Medulla oblongata (tissue), 1 donor: ENCODE measurements at regions not wholly inside any gene's neighbourhood (a gene's known extent, or its start where the extent isn't known, plus 50 kb on each side); places are given as distances from the start of the nearest gene placed in this dataset.
"Not testable (repeated sequence)": the region's sequence is repeated elsewhere in the genome, so short reads cannot be mapped to it uniquely, and the experiment has no call there.

Source experiments
- DNase-seq: peaks from one replicate; pipeline ENCODE4 v3.0.0-alpha.2; 2015; ENCODE audit errors: extremely low spot score

DNA sequence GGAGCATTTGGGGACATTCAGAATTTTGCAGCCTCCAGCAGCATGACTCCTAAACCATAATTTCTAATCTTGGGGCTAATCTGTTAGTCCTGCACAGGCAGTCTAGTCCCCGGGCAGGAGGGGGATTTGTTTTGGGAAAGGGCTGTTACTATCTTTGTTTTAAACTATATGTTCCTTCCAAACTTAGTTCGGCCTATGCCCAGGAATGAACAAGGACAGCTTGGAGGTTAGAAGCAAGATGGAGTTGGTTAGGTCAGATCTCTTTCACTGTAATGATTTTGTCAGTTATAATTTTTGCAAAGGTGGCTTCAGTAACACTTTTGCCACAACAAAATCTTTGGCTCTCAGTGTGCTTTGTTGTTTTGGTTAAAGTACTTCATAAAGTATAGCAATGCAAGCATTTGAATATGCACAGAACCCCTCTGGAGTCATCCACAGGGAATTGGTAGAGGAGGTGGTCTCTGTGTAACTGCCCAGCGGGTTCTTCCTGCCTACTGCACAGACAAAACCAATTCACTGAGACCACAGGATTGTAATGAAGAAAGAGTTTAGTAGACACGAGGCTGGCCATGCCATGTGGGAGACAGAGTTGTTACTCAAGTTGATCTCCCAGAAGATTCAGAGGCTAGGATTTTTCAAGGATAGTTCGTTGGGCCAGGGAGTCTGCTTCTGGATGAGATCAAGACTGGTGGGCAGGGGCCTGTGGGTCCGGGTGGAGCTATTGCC, 224.1 kb upstream of the MYLIP start:
- DNase-seq, result no peak

DNA sequence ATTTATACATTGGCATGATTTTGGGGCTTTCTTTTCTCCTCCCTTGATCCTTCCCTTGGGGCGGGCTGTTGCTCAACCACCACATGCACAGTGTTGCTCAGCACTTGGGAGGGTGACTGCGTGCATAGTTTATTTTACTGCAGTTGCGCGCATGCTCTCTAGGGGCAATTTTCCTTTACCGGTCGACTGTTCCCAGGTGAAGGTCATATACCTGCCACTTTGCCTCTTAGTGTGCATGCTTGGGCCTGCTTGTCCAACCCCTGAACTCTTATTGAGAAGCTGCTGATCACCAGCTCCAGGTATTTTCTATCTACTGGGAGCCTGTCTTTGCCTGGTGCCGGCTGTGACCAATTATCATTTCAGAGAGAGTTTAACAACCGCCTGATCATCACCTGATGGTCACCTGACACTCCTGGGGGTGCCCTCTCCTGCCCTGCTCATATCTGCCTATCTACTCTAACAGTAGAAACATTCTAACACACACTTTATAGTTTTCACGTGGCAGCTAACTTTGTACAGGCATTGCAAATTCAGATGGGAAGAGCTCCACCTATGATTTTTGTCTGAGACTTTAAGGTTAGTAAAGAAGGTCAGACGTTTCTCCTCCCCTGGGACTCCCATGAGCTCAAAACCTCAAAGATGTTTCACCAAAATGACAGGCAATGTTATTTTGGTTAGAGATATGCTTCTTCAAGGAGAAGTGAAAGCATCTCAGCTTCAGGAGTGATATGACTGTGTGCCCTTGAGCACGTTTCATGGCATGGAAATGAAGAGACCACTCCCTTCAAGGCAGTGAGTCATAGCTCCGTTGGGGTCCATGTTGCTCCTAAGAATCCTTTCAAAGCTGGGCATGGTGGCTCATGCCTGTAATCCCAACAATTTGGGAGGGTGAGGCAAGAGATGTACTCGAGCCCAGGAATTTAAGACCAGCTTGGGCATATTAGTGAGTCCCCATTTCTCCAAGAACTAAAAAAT, 227.5 kb upstream of the MYLIP start:
- no peak for DNase-seq

DNA sequence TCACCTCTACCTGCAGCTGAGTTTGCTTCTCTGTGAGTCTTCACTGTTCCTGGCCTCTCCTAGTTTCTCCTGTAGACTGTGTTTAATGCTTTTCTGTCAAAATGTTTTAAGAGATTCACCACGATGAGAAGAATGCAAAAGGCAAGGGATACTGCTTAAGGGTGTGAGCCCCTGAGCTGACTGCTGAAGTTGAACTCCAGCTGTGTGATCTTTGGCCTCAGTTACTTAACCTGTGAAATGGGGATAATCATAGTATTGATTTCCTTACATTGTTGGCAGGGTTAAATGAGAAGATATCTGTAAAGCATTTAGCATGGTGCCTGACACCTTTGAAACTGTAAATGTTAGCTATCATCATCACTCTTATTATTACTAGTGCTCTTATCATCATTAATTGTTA, 230.2 kb upstream of the MYLIP start:
- no peak for DNase-seq

DNA sequence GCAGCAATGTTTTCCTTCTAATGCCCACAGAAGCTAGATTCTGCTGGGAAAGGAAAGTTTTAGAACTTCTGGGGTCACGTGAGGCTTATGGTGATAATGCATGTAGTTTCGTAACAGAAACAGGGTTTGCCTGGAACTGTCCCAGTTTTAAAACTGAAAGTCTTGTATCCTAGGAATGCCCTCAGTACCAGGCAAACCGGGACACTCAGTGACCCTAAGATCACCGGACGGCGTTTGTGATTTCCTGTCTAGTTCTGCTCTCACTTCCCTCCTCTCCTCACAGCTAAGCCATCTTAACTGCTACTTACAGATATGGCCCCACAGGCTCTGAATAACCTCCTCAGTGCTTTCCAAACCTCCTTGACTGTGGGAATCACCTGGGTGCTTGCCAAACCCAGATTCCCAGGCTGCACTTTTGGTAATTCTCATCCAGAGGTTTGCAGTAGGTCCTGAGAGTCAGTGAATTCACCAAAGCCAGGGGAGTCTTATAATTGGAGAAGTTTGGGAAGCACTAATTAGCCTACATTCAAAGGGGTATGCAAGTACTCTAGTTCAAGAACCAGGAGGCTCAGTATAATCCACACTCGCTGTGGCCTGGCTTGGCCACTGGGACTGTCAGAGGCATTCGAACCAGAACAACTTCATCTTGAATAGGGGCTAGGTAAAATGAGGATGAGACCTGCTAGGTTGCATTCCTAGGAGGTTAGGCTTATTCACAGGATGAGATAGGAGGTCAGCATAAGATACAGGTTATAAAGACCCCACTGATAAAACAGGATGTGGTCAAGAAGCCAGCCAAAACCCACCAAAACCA, 231.6 kb upstream of the MYLIP start:
- peak; percentile 31 for DNase-seq

DNA sequence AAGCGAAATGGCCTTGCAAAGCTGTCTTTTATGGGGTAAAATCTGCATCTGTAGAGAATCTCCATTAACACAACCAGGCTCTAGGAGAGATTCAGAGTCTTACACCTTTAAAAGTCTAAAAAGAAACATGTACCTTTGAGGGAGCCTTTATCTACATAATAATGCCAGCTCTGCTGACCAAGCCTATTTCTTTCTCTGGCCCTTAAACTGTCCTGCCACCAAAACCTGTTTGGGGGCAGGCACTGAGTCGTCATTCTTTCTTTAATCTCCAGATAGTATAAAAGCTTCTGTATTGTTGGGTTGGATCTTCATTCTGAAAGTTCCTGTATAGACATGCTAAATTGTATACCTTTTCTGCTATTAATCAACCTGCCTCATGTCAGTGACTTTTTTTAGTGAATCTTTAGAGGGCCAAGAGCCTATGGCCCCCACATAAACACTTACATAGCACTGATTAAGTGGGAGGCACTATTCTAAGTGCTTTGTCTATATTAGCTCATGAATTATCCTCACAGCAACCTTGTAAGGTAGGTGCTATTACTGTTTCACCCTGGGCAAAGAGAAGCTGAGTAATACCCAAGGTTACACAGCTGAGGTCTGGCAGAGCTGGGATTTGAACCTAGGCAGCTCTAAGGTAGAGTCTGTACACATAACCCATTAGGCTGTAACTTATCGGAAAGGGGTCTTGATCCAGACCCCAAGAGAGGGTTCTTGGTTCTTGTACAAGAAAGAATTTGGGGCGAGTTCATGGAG, 232.3 kb upstream of the DTNBP1 start:
- DNase-seq, result no peak

DNA sequence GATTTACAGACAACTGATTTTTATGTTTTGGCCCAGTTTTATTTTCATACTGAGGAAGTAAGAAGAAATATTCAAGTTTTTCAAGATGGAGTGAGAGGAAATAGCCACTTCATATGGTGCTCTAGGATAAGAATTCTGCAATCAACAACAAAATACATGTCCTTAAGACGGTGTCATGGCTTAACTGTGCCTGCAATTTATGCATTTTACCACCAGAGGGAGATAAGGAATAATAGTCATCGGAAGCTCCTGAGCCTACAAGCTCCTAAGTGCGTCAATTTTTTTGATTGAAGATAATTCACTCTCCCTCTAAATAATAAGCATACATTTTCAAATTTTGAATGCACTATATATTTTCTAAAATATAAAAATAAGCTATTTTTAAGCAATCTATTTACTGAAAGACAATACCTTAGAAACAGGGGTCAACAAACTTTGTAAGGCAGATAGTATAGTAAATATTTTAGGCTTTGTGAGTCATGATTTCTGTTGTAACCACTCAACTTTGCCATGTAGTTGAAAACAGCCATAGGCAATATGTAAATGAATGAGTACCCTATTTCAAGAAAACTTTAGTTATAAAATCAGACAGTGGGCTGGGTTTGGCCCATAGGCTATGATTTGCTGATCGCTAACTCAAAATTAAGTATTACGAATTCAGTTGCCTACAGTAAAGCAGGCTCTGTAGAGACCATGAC, 230.9 kb upstream of the DTNBP1 start:
- no peak for DNase-seq

DNA sequence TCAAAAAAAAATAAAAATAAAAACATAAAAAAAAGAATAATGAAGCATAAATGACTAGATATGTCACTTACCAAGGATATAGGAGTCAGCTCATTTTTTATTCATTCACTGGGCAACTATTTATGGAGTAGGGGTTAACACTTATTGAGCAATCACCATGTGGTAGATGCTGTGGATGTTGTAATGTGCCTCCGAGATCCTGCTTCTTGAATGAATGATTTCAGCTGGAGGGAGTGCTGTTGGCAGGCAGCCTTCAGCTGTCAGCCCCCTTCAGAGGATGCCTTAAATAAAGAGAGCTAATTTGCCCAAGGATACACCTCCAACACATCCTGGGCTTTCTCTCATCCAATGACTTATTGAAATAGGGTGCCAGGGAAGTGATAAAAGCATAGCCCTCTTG, 229.5 kb upstream of the DTNBP1 start:
- no peak for DNase-seq

DNA sequence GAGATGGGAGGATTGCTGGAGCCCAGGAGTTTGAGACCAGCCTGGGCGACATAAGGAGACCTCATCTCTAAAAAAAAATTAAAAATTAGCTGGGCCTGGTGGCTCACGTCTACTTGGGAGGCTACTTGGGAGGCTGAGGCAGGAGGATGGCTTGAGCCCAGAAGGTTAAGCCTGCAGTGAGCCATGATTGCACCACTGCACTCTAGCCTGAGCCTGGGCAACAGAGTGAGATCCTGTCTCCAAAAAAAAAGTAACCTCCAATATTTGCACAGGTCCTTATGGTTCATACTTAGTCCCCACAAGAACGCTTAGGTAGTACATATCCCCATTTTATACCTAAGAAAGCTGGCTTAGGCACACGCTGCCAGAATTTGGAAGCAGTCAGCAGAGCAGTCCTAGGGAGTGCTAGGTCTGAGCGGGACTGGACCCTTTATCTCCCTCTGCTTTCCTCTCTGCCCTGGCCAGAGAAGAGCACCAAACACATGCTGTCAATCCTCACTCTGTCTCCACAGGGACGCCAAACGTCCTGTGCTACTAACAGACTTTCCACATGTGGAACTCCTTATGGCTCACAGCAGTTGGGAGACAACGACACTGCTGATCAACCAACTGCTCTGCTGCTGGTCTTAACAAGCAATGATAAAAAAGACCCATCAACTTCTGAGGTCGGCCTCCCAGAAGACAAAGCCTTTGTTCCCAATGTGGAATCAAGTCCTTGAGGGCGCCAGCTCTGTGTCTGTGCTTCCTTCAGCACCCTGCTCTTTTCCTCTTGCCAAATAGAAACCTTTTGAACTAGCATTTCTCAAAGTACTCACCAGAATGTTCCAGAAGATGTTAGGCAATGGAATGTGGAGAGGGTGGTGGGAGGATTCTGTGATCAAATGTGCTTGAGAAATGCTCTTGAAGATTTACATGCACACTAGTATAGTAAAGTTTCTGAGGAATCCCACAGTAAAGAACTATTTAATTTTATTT, 226.3 kb upstream of the DTNBP1 start:
- DNase-seq, result no peak

DNA sequence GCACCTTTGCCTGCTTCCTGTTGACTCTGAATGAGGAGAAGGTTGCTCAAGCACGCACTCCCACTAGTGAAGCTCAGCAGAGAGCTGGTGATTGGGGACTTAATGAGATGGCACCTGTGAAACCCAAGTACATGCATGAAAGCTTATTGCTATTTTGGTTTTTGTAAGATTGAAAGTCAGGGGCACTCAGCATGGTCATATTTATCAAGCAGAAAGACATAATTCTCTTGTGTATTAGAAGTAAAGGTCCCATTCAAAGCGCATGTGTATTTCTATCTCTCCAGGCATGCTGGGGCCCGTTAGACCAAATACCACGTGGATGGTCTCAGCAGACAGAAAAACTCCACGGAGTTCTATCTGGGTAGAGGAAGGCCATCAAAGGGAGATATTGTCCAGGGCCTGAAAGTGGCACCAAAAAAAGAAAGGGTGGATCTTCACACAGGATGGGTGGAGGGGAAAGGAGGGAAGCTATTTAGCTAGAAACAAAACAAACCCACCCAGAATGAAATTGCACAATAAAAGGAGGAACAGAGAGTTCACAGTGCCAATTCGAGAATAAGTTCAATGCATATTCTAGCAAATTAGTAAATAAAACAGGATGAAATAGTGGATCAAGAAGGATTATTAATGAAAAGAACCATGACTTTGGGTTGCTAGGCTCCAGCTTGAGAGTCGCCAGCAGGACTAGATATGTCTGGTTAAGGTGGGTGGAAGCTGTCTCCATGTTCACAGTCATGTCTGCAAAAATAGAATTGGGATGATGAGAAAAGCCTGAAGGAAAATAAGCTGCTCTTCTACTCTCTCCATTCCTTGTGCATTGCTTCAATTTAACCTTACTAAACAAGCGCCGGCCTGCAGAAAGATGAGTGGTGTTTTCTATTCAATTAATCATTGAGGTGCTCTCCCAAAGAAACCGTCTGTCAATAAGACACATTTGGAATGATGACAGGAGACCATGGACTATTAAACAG, 224.9 kb upstream of the DTNBP1 start:
- no peak for DNase-seq

DNA sequence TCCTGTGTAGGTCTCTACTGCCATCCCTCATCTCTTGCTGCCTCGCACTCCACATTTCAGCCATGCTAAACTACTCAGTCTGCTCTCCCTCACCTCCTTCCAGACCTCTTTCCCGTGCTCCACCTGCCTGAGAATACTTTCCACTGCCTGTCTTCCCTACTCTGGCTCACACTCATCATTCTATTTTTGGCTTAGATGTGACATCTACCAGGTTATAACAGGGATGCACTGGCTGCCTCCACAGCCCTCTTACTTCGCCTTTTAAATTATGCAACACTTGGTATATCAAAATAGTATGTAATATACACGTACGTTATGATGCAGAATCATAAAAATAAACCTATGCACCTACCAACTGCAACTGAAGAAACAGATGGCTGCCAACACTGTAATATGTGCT, 222.8 kb upstream of the DTNBP1 start:
- DNase-seq, result no peak

DNA sequence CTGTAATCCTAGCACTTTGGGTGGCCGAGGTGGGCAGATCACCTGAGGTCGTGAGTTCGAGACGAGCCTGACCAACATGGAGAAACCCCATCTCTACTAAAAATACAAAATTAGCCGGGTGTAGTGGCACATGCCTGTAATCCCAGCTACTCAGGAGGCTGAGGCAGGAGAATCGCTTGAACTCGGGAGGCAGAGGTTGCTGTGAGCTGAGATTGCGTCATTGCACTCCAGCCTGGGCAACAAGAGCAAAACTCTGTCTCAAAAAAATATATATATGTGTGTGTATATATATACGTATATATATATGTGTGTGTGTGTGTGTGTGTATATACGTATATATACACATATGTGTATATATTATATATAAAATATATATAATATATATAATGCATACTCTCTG, 220.8 kb upstream of the DTNBP1 start:
- not testable (repeated sequence) for DNase-seq

DNA sequence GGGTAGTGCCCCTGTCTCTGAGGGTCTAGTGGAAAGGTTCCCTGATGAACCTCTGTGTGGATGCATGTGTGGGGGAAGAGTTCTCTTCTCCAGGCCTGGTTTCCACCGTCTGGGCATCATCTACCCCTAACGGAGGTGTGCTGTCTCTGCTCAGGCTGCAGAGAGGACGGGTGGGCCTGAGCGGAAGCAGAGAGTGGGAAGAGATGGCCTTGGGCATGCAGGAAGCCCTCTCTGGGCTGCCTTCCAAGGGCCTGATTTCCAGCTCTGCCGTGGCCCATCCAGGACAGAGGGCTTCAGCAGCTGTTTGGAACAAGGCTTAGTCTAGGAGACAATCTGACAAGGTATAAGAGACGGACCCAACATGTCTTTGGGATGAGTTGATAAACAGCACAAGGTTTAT, 220.1 kb upstream of the DTNBP1 start:
- no peak for DNase-seq

DNA sequence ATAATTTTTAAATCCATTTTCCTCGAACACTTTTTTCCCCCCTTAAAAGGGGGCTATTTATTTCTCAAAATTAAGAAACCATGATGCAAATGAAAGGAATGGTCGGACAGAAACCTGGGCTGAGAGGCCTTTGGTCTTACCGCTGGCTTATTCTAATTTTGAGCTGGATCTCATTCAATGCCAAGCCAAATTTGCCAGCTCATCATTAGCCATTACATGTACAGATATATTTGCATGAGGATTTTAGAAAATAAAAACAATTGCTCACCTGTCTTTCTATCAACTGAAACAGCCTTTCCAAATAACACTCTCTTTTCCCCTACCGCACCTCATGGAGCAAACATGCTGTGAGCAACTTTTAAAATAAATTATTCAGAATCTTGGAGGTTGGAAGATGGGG, 219.5 kb upstream of the DTNBP1 start:
- no peak for DNase-seq

DNA sequence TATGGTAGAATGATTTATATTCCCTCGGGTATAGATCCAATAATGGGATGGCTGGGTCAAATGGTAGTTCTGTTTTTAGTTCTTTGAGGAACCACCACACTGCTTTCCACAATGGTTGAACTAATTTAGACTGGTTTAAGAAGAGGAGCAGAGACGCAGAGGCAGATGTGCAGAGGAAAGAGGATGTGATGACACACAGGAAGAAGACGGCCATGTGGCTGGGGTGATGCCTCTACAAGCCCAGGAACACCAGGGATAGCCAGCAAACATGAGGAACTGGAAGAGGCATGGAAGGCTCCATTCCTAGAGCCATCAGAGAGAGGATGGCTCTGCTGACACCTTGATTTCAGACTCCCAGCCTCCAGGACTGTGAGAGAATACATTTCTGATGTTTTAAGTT, 218.3 kb upstream of the DTNBP1 start:
- no peak for DNase-seq

DNA sequence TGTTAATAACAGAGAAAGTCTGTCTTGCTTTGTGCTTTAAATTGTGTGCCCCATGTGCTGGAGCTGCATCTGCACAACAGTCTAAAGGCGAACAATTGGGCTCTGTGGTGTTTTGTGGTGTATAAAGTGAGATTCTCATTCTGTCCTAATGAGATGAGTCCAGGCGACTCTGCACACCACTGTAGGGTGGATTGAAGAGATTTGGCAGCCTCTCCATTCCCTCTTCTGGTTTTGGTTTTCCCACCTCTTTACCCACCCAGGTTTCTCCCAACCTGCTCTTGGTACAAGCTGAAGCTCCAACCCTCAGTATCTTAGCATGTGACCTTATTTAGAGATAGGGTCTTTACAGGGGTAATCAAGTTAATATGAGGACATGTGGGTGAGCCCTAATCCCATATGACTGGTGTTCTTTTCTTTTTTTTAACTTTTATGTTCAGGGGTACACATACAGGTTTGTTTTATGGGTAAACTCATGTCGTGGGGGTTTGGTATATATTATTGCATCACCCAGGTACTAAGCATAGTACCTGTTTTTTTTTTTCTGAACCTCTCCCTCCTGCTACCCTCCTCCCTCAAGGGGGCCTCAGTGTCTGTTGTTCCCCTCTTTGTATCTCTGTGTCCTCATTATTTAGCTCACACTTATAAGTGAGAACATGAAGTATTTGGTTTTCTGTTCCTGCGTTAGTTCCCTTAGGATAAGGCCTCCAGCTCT, 217.6 kb upstream of the DTNBP1 start:
- no peak for DNase-seq

DNA sequence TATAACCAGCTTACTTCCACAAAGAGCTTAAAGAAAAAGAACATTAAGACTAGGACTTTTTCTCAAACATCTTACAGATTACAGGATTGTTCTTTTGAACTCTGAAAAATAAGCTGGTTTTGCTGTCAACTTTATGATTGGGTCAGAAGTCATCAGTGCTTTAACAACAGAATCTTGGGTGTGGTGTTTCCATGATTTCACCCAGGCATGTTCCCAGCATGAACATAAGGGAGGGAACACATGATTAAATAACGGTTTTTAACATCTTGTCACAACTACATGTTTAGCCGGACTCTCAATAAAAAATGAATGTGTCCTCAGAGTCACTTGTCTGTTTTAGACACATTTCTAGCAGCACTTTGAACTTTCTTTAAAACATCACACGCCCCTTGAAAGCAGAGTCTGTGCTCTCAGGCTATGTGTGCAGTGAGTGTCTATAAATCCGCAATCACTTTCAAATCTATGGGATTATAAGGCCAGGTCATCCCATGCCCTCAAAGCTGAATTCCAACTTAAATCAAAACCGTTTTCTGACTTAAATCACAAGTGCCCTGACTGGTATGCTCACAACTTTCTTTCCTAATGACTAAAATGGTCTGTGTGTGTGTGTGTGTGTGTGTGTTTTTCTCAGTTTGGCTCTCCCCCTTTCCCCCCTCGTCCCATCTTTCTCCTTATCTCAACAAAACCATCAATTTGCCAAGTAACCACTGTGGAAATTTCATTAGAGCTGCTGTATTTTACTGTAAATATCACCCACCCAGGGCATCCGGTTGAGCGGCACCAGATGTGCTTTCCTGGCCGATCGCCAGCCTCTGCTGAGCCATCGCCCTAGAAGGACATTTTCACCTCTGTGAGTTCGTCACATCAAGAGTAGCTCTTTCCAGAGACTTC, 216.8 kb upstream of the DTNBP1 start:
- DNase-seq, result peak; percentile 26

DNA sequence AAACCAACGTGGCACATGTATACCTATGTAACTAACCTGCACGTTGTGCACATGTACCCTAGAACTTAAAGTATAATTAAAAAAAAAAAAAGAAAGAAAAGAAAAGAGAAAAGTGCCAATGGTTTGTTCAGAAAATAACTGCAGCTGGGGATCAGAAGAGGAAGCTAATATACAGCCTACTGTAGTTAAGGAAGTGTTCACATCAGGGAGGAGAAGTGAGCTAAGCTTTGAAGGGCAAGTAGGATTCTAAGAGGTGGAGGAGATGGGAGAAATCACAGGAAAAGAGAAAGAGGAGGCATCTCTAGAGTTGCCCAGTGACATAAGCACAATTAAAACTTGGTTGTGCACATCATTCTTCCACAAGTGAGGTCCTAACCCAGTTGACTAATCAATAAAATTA, 214.4 kb upstream of the DTNBP1 start:
- DNase-seq, result no peak
